BJ (cell line): ENCODE measurements at regions not wholly inside any gene's neighbourhood (a gene's known extent, or its start where the extent isn't known, plus 50 kb on each side); places are given as distances from the start of the nearest gene placed in this dataset.

Experiments used
- CTCF ChIA-PET: fragments of 350-600 bp; formaldehyde crosslinking; extraction: SDS; loops from one replicate; lab custom pipeline; 2021; ENCODE audit warnings: antibody characterized with exemption, inconsistent platforms; lab: Yijun Ruan, JAX
- POLR2A ChIA-PET: fragments of 300-600 bp; sonication (Branson Sonifier 250); formaldehyde crosslinking; extraction: SDS; loops from one replicate; lab custom pipeline; 2021; ENCODE audit warnings: antibody characterized with exemption; lab: Charles Lee
- DNase-seq: peaks from one replicate; pipeline ENCODE4 v3.0.0-alpha.2; 2011; ENCODE audit warnings: low read depth
- H3K27me3 ChIP-seq: 2 replicates; pipeline ENCODE4 v1.6.0; 2011; ENCODE audit warnings: low read length; ENCODE audit not compliant: control insufficient read depth, insufficient read depth
- H3K36me3 ChIP-seq: 2 replicates; pipeline ENCODE4 v1.5.1; 2011; ENCODE audit warnings: low read length; ENCODE audit not compliant: control insufficient read depth, insufficient read depth
- H3K4me3 ChIP-seq: 2 replicates; pipeline ENCODE4 v1.5.1; 2011; ENCODE audit warnings: low read depth, mild to moderate bottlenecking, control low read depth, low read length
- CTCF ChIP-seq: IDR thresholded peaks from 2 replicates; pipeline ENCODE4 v1.5.1; 2011; ENCODE audit warnings: low read depth, mild to moderate bottlenecking, control low read depth, inconsistent platforms, low read length, moderate library complexity; ENCODE audit not compliant: insufficient read depth

DNA sequence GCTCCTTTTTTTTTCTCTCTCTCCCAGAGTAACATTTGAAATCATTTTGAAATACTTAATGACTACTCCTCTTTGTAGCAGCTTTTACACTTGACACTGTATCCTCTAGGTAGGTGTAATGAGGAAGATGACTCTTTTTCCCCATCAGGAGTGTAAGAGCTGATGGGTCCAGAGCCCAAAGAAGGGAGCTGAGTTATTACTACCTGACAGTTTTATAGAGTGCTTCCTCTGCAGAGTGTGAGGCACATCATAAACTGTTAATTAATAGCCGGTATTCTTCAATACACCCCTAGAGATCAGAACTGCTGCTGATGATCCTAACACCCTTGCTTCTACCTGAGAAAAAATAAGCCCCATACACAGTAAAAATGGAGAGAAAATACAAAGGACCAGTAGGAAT, 279.8 kb upstream of the SEMA3A start:
- POLR2A ChIA-PET: no interaction called here
- no peaks in the 10 kb centered on the region for H3K36me3 ChIP-seq
- no peak for TF ChIP-seq CTCF
- no peak overlapping the region for H3K4me3 ChIP-seq
- CTCF ChIA-PET: no interaction called here
- no peaks in the 10 kb centered on the region for H3K27me3 ChIP-seq
- DNase-seq: no peak

GRCh38 chr7:84471576-84471975, 277.0 kb upstream of the SEMA3A start:
- CTCF ChIA-PET: no interaction called here
- no peak for TF ChIP-seq CTCF
- H3K4me3 ChIP-seq: no peak overlapping the region
- H3K36me3 ChIP-seq: no peaks in the 10 kb centered on the region
- no peaks in the 10 kb centered on the region for H3K27me3 ChIP-seq
- POLR2A ChIA-PET: no interaction called here
- no peak for DNase-seq

DNA sequence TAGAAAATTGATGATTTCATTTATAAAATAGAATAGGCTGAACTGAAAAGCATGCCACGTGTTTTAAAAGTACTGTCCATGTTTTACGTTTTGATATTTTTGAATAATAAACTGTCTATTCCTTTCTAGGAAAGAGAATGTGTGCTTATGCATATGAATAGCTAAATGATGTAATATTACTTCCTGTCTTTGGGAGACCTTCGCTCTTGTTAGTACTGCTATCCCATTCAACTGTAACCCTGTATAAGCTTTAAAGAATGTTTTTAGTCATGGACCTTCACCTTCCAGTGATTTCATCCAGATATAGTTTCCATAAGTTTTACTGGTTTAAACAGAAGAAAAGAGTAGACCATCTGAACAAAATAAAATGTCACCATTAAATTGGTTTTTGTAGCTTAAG, 274.4 kb upstream of the SEMA3A start:
- H3K27me3 ChIP-seq: no peaks in the 10 kb centered on the region
- H3K4me3 ChIP-seq: no peak overlapping the region
- no peak for TF ChIP-seq CTCF
- CTCF ChIA-PET: interaction anchor here (2.0 kb wide), 1 partner anchor 12 kb away, joined by 8 read pairs; no protein-coding TSS in a partner anchor
- POLR2A ChIA-PET: no interaction called here
- H3K36me3 ChIP-seq: no peaks in the 10 kb centered on the region
- no peak for DNase-seq

DNA sequence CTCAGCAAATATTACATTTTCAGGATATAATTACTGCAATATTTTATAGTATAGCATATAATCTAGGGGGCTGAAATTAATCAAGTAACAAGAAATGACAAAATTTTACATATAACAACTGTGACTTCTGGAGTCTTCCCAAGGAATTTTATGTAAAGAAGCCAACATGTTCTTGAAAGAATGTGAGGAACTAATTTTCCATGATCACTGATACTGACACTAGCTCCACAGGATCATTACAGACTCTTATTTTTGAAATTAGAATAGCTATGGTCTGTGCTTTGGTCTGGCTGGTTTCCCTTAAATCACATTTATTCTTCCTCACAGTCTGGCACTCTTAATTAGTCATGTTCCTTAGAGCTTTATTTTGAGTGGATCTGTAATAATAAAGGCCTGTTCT, 267.7 kb upstream of the SEMA3A start:
- ChIA-PET POLR2A (no interaction called here), CTCF (no interaction called here)
- DNase-seq: no peak

DNA sequence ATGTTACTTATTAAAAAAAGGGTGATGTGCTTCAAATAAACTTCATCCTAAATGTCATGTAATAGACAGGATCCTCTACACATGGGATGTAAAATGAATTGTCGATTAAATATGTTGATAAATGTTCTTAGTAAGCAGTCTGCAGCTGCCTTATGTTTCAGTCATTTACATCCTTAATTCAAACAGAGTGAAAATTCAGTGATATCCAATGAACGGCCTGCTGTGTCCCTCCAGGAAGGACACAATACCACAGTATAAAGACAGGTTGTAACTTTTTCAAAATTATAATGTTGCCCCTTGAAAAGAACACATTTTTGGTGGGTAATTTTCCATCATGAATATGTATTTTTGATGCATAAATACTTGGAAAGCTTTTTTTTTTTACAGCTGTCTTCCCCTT, 266.5 kb upstream of the SEMA3A start:
- CTCF ChIA-PET: interaction anchor here (1.2 kb wide), 1 partner anchor 12 kb away, joined by 4 read pairs; no protein-coding TSS in a partner anchor
- Histone ChIP-seq H3K36me3 (no peaks in the 10 kb centered on the region), H3K4me3 (no peak overlapping the region), H3K27me3 (no peaks in the 10 kb centered on the region)
- DNase-seq: no peak
- no peak for TF ChIP-seq CTCF
- POLR2A ChIA-PET: no interaction called here

More for the DNA sequence above, 267.7 kb upstream of the SEMA3A start:
- H3K27me3 ChIP-seq: no peaks in the 10 kb centered on the region
- no peak overlapping the region for H3K4me3 ChIP-seq
- no peaks in the 10 kb centered on the region for H3K36me3 ChIP-seq
- no peak for TF ChIP-seq CTCF
